ENCODE measurements at regions not wholly inside any gene's neighbourhood (a gene's known extent, or its start where the extent isn't known, plus 50 kb on each side); places are given as distances from the start of the nearest gene placed in this dataset.

GRCh38 chr3:155018621-155019330 lies 61.3 kb upstream of the MME start:
- TF ChIP-seq USF1 (IDR thresholded peaks at IDR 0.05): no peak
- no peak for TF ChIP-seq TAF1 (IDR thresholded peaks at IDR 0.05; ENCODE audit: low read depth)
- no peak for TF ChIP-seq FOXM1 (IDR thresholded peaks at IDR 0.05; ENCODE audit: borderline replicate concordance, low read depth)
- TF ChIP-seq TCF12 (IDR thresholded peaks at IDR 0.05; ENCODE audit: low read depth): no peak
- TF ChIP-seq CREB1 (IDR thresholded peaks at IDR 0.05; ENCODE audit: low read depth): no peak
- TF ChIP-seq YY1 (IDR thresholded peaks at IDR 0.05; ENCODE audit: low read depth): no peak
- no peak for TF ChIP-seq REST (IDR thresholded peaks at IDR 0.05; ENCODE audit: low read depth)
- TF ChIP-seq RAD21 (IDR thresholded peaks at IDR 0.05; ENCODE audit: low read depth): no peak
- no peak for TF ChIP-seq EGR1 (IDR thresholded peaks at IDR 0.05)
- TF ChIP-seq NFIC (IDR thresholded peaks at IDR 0.05): no peak
- TF ChIP-seq ZBTB7A (IDR thresholded peaks at IDR 0.05; ENCODE audit: low read depth): no peak
- no peak for TF ChIP-seq TEAD4 (IDR thresholded peaks at IDR 0.05)
- TF ChIP-seq CEBPB (IDR thresholded peaks at IDR 0.05): no peak
- TF ChIP-seq MAX (IDR thresholded peaks at IDR 0.05): no peak

- TF ChIP-seq FOXM1 (IDR thresholded peaks at IDR 0.05; ENCODE audit: borderline replicate concordance, low read depth) (no peak), RAD21 (IDR thresholded peaks at IDR 0.05; ENCODE audit: low read depth) (no peak), TCF12 (IDR thresholded peaks at IDR 0.05; ENCODE audit: low read depth) (no peak), REST (IDR thresholded peaks at IDR 0.05; ENCODE audit: low read depth) (no peak), EGR1 (IDR thresholded peaks at IDR 0.05) (no peak), YY1 (IDR thresholded peaks at IDR 0.05; ENCODE audit: low read depth) (no peak), TAF1 (IDR thresholded peaks at IDR 0.05; ENCODE audit: low read depth) (no peak), CREB1 (IDR thresholded peaks at IDR 0.05; ENCODE audit: low read depth) (no peak), MAX (IDR thresholded peaks at IDR 0.05) (no peak), CEBPB (IDR thresholded peaks at IDR 0.05) (no peak), ZBTB7A (IDR thresholded peaks at IDR 0.05; ENCODE audit: low read depth) (no peak), EP300 (IDR thresholded peaks at IDR 0.05; ENCODE audit: borderline replicate concordance) (no peak), TEAD4 (IDR thresholded peaks at IDR 0.05) (no peak), USF1 (IDR thresholded peaks at IDR 0.05) (no peak), NFIC (IDR thresholded peaks at IDR 0.05) (no peak)
Observed at GRCh38 chr3:155015776-155016436, 64.2 kb upstream of the MME start.

- TF ChIP-seq EP300 (IDR thresholded peaks at IDR 0.05; ENCODE audit: borderline replicate concordance): no peak
- TF ChIP-seq RAD21 (IDR thresholded peaks at IDR 0.05; ENCODE audit: low read depth): no peak
- TF ChIP-seq REST (IDR thresholded peaks at IDR 0.05; ENCODE audit: low read depth): no peak
- TF ChIP-seq YY1 (IDR thresholded peaks at IDR 0.05; ENCODE audit: low read depth): no peak
- TF ChIP-seq TAF1 (IDR thresholded peaks at IDR 0.05; ENCODE audit: low read depth): no peak
Observed at GRCh38 chr3:155014953-155015352, 65.2 kb upstream of the MME start.

GRCh38 chr3:155013427-155013826 lies 66.7 kb upstream of the MME start:
- TF ChIP-seq TEAD4 (IDR thresholded peaks at IDR 0.05) (no peak), TAF1 (IDR thresholded peaks at IDR 0.05; ENCODE audit: low read depth) (no peak), EGR1 (IDR thresholded peaks at IDR 0.05) (no peak), YY1 (IDR thresholded peaks at IDR 0.05; ENCODE audit: low read depth) (no peak), FOXM1 (IDR thresholded peaks at IDR 0.05; ENCODE audit: borderline replicate concordance, low read depth) (no peak), CEBPB (IDR thresholded peaks at IDR 0.05) (no peak), CREB1 (IDR thresholded peaks at IDR 0.05; ENCODE audit: low read depth) (no peak), RAD21 (IDR thresholded peaks at IDR 0.05; ENCODE audit: low read depth) (no peak), NFIC (IDR thresholded peaks at IDR 0.05) (no peak), TCF12 (IDR thresholded peaks at IDR 0.05; ENCODE audit: low read depth) (no peak)
